ENCODE measurements at regions not wholly inside any gene's neighbourhood (a gene's known extent, or its start where the extent isn't known, plus 50 kb on each side); places are given as distances from the start of the nearest gene placed in this dataset.

- DNase-seq = no peak
These were observed 52.5 kb downstream of the KCNF1 start for GRCh38 chr2:10964052-10964790.

GRCh38 chr2:10965241-10965843 lies 53.6 kb downstream of the KCNF1 start:
- no peak for DNase-seq

- no peak for DNase-seq
These were observed 54.3 kb downstream of the KCNF1 start for GRCh38 chr2:10966056-10966455.

- no peak for DNase-seq
These were observed 55.0 kb downstream of the KCNF1 start for GRCh38 chr2:10966741-10967140.

GRCh38 chr2:10968176-10968575 lies 56.4 kb downstream of the KCNF1 start:
- no peak for DNase-seq

- DNase-seq = no peak
These were observed 58.9 kb downstream of the KCNF1 start for GRCh38 chr2:10970666-10971065.

- no peak for DNase-seq
These were observed 59.6 kb downstream of the KCNF1 start for GRCh38 chr2:10971161-10971887.

GRCh38 chr2:10971888-10972260 lies 60.1 kb downstream of the KCNF1 start:
- no peak for DNase-seq

- DNase-seq = no peak
These were observed 61.1 kb downstream of the KCNF1 start for GRCh38 chr2:10972683-10973433.

GRCh38 chr2:10973766-10974165 lies 62.0 kb downstream of the KCNF1 start:
- no peak for DNase-seq

- DNase-seq = no peak
These were observed 65.3 kb downstream of the KCNF1 start for GRCh38 chr2:10977003-10977402.

GRCh38 chr2:10977621-10978020 lies 65.9 kb downstream of the KCNF1 start:
- no peak for DNase-seq

GRCh38 chr2:10978090-10978670 lies 66.4 kb downstream of the KCNF1 start:
- no peak for DNase-seq

GRCh38 chr2:10980071-10980470 lies 68.3 kb downstream of the KCNF1 start:
- no peak for DNase-seq

GRCh38 chr2:10980886-10981425 lies 69.2 kb downstream of the KCNF1 start:
- no peak for DNase-seq

GRCh38 chr2:10981451-10981850 lies 69.7 kb downstream of the KCNF1 start:
- DNase-seq = no peak

- no peak for DNase-seq
These were observed 70.3 kb downstream of the KCNF1 start for GRCh38 chr2:10981941-10982431.

GRCh38 chr2:10982931-10983701 lies 71.4 kb downstream of the KCNF1 start:
- DNase-seq = no peak

GRCh38 chr2:10983711-10984110 lies 72.0 kb downstream of the KCNF1 start:
- DNase-seq = no peak

- DNase-seq = no peak
These were observed 72.8 kb downstream of the KCNF1 start for GRCh38 chr2:10984418-10985135.

GRCh38 chr2:10985260-10985659 lies 73.5 kb downstream of the KCNF1 start:
- no peak for DNase-seq
